ENCODE measurements at regions not wholly inside any gene's neighbourhood (a gene's known extent, or its start where the extent isn't known, plus 50 kb on each side); places are given as distances from the start of the nearest gene placed in this dataset.
"Not testable (repeated sequence)": the region's sequence is repeated elsewhere in the genome, so short reads cannot be mapped to it uniquely, and the experiment has no call there.

GRCh38 chr15:45871121-45871855 lies 236.5 kb downstream of the SQOR start:
- no peak for DNase-seq (ENCODE audit: insufficient read length)
- FAIRE-seq, result no peak
- no peak for TF ChIP-seq POLR2AphosphoS5 (IDR thresholded peaks at IDR 0.05; ENCODE audit: low read depth, low read length)
- TF ChIP-seq POLR2A (IDR thresholded peaks at IDR 0.05; ENCODE audit: low read depth, low read length), result no peak
- TF ChIP-seq TAF1 (IDR thresholded peaks at IDR 0.05; ENCODE audit: borderline replicate concordance, low read depth, low read length), result no peak

GRCh38 chr15:45873781-45874180 lies 239.0 kb downstream of the SQOR start:
- FAIRE-seq, result no peak
- TF ChIP-seq POLR2A (IDR thresholded peaks at IDR 0.05; ENCODE audit: low read depth, low read length) (no peak), POLR2AphosphoS5 (IDR thresholded peaks at IDR 0.05; ENCODE audit: low read depth, low read length) (no peak), TAF1 (IDR thresholded peaks at IDR 0.05; ENCODE audit: borderline replicate concordance, low read depth, low read length) (no peak)
- DNase-seq (ENCODE audit: insufficient read length), result no peak

- FAIRE-seq; DNase-seq (ENCODE audit: insufficient read length): not testable (repeated sequence)
These were observed 239.7 kb downstream of the SQOR start for GRCh38 chr15:45874566-45874965.

GRCh38 chr15:45884289-45884688 lies 249.5 kb downstream of the SQOR start:
- no peak for DNase-seq (ENCODE audit: insufficient read length)
- FAIRE-seq, result no peak
- TF ChIP-seq POLR2A (IDR thresholded peaks at IDR 0.05; ENCODE audit: low read depth, low read length) (no peak), POLR2AphosphoS5 (IDR thresholded peaks at IDR 0.05; ENCODE audit: low read depth, low read length) (no peak), TAF1 (IDR thresholded peaks at IDR 0.05; ENCODE audit: borderline replicate concordance, low read depth, low read length) (no peak)

GRCh38 chr15:45884755-45885445 lies 250.1 kb downstream of the SQOR start:
- TF ChIP-seq POLR2A (IDR thresholded peaks at IDR 0.05; ENCODE audit: low read depth, low read length) (no peak), POLR2AphosphoS5 (IDR thresholded peaks at IDR 0.05; ENCODE audit: low read depth, low read length) (no peak), TAF1 (IDR thresholded peaks at IDR 0.05; ENCODE audit: borderline replicate concordance, low read depth, low read length) (no peak)
- FAIRE-seq (no peak), DNase-seq (ENCODE audit: insufficient read length) (no peak)

- DNase-seq (ENCODE audit: insufficient read length) (no peak), FAIRE-seq (no peak)
- TF ChIP-seq POLR2A (IDR thresholded peaks at IDR 0.05; ENCODE audit: low read depth, low read length) (no peak), POLR2AphosphoS5 (IDR thresholded peaks at IDR 0.05; ENCODE audit: low read depth, low read length) (no peak), TAF1 (IDR thresholded peaks at IDR 0.05; ENCODE audit: borderline replicate concordance, low read depth, low read length) (no peak)
These were observed 251.0 kb downstream of the SQOR start for GRCh38 chr15:45885801-45886200.

- no peak for DNase-seq (ENCODE audit: insufficient read length)
- FAIRE-seq, result no peak
- no peak for TF ChIP-seq TAF1 (IDR thresholded peaks at IDR 0.05; ENCODE audit: borderline replicate concordance, low read depth, low read length)
- TF ChIP-seq POLR2A (IDR thresholded peaks at IDR 0.05; ENCODE audit: low read depth, low read length), result no peak
- no peak for TF ChIP-seq POLR2AphosphoS5 (IDR thresholded peaks at IDR 0.05; ENCODE audit: low read depth, low read length)
These were observed 256.9 kb downstream of the SQOR start for GRCh38 chr15:45891766-45892165.

- TF ChIP-seq POLR2AphosphoS5 (IDR thresholded peaks at IDR 0.05; ENCODE audit: low read depth, low read length) (no peak), TAF1 (IDR thresholded peaks at IDR 0.05; ENCODE audit: borderline replicate concordance, low read depth, low read length) (no peak), POLR2A (IDR thresholded peaks at IDR 0.05; ENCODE audit: low read depth, low read length) (no peak)
- DNase-seq (ENCODE audit: insufficient read length), result no peak
- no peak for FAIRE-seq
These were observed 257.4 kb downstream of the SQOR start for GRCh38 chr15:45892182-45892581.

GRCh38 chr15:45903283-45903682 lies 268.5 kb downstream of the SQOR start:
- DNase-seq (ENCODE audit: insufficient read length), result no peak
- TF ChIP-seq TAF1 (IDR thresholded peaks at IDR 0.05; ENCODE audit: borderline replicate concordance, low read depth, low read length) (no peak), POLR2A (IDR thresholded peaks at IDR 0.05; ENCODE audit: low read depth, low read length) (no peak), POLR2AphosphoS5 (IDR thresholded peaks at IDR 0.05; ENCODE audit: low read depth, low read length) (no peak)
- FAIRE-seq, result no peak

GRCh38 chr15:45904019-45904418 lies 269.2 kb downstream of the SQOR start:
- FAIRE-seq, result no peak
- DNase-seq (ENCODE audit: insufficient read length), result no peak

GRCh38 chr15:45906230-45906629 lies 271.4 kb downstream of the SQOR start:
- TF ChIP-seq POLR2A (IDR thresholded peaks at IDR 0.05; ENCODE audit: low read depth, low read length) (no peak), POLR2AphosphoS5 (IDR thresholded peaks at IDR 0.05; ENCODE audit: low read depth, low read length) (no peak), TAF1 (IDR thresholded peaks at IDR 0.05; ENCODE audit: borderline replicate concordance, low read depth, low read length) (no peak)
- FAIRE-seq, result no peak
- no peak for DNase-seq (ENCODE audit: insufficient read length)

More at GRCh38 chr15:45904019-45904418, 269.2 kb downstream of the SQOR start:
- TF ChIP-seq TAF1 (IDR thresholded peaks at IDR 0.05; ENCODE audit: borderline replicate concordance, low read depth, low read length) (no peak), POLR2AphosphoS5 (IDR thresholded peaks at IDR 0.05; ENCODE audit: low read depth, low read length) (no peak), POLR2A (IDR thresholded peaks at IDR 0.05; ENCODE audit: low read depth, low read length) (no peak)

GRCh38 chr15:45910671-45911070 lies 275.8 kb downstream of the SQOR start:
- FAIRE-seq (no peak), DNase-seq (ENCODE audit: insufficient read length) (no peak)
- TF ChIP-seq TAF1 (IDR thresholded peaks at IDR 0.05; ENCODE audit: borderline replicate concordance, low read depth, low read length), result no peak
- TF ChIP-seq POLR2A (IDR thresholded peaks at IDR 0.05; ENCODE audit: low read depth, low read length), result no peak
- no peak for TF ChIP-seq POLR2AphosphoS5 (IDR thresholded peaks at IDR 0.05; ENCODE audit: low read depth, low read length)

Data from GM12892 (cell line).